Upper lobe of left lung (tissue), 6 donors: ENCODE measurements at regions not wholly inside any gene's neighbourhood (a gene's known extent, or its start where the extent isn't known, plus 50 kb on each side); places are given as distances from the start of the nearest gene placed in this dataset.

Source experiments
- ATAC-seq, 2 donors: fragments of 200-7000 bp; cut with Tn5 transposase; one replicate each; pipeline ENCODE4 v1.9.1; 2022; ENCODE audit warnings: mild to moderate bottlenecking in 2 of 2, moderate library complexity in 2 of 2; ENCODE audit not compliant: low FRiP score in 2 of 2
- DNase-seq, 2 donors: peaks; one replicate each; pipeline ENCODE4 v3.0.0-alpha.2; 2019 to 2020
- H3K27ac ChIP-seq, 4 donors: fragments of 200-600 bp; sonication (generic); one replicate each; pipeline ENCODE4 v1.5.1; 2016 to 2019
- H3K27me3 ChIP-seq, 4 donors: fragments of 200-600 bp; sonication (generic); one replicate each; pipeline ENCODE4 v1.5.1; 2017 to 2019
- H3K36me3 ChIP-seq, 4 donors: fragments of 200-600 bp; sonication (generic); one replicate each; pipeline ENCODE4 v1.5.1; 2016 to 2019
- H3K4me1 ChIP-seq, 4 donors: fragments of 200-600 bp; sonication (generic); one replicate each; pipeline ENCODE4 v1.5.1; 2018 to 2019
- H3K4me3 ChIP-seq, 4 donors: fragments of 200-600 bp; sonication (generic); one replicate each; pipeline ENCODE4 v1.5.1; 2017 to 2019; ENCODE audit warnings: mild to moderate bottlenecking in 2 of 4, moderate library complexity in 1 of 4
- H3K9me3 ChIP-seq, 4 donors: fragments of 200-600 bp; sonication (generic); one replicate each; pipeline ENCODE4 v1.5.1; 2018 to 2019
- EP300 ChIP-seq, 4 donors: sonication (generic); formaldehyde crosslinking; IDR thresholded peaks; one replicate each; pipeline ENCODE4 v1.5.1; 2017; ENCODE audit warnings: antibody characterized with exemption in 4 of 4, control low read depth in 2 of 4
- POLR2A ChIP-seq, 4 donors: fragments of 450-650 bp; IDR thresholded peaks; one replicate each; pipeline ENCODE4 v1.5.1; 2016 to 2017; ENCODE audit warnings: antibody characterized with exemption in 4 of 4, mild to moderate bottlenecking in 2 of 4
- POLR2AphosphoS5 ChIP-seq, 2 donors: sonication (generic); formaldehyde crosslinking; IDR thresholded peaks; one replicate each; pipeline ENCODE4 v1.5.1; 2017; ENCODE audit warnings: antibody characterized with exemption in 2 of 2
- WGBS, 2 donors: methylation state at CpG; one replicate each; pipeline ENCODE4 v1.1.5; 2017 to 2018; 5-methylcytosine and 5-hydroxymethylcytosine counted together
- TF ChIP-seq, protein P1 (sequence below), 6 experiments: fragments of 450-650 bp in 4 of 6; fragments of 200-600 bp in 2 of 6; sonication (generic) in 2 of 6; IDR thresholded peaks; one replicate each; pipeline ENCODE4 v1.5.1; 2016 to 2019; ENCODE audit warnings: antibody characterized with exemption in 6 of 6
- donor health status: DM: no; HTN: no; CAD: no; lungs with moderate emphysema.
- donor health status: DM: no; HTN: yes; CAD: no; lungs with severe emphysema.

DNA sequence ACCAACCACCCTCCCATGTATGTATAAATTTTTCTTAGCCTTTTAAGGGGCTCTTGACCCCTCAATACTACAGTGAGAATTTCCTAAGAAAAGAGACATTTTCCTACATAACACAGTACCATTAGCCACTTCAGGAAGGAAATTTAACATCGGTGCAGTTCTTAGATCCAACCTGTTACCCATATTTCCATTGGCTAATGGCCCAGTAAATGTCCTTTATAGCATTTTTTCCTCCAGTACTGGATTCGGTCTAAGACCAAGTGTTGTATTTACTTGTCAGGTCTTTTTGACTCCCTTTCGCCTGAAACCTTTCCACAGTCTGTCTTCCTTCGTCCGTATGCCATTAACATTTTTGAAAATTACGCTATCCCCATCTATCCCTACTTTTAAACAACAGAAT is 173.4 kb upstream of the PMEPA1 start:
- Histone ChIP-seq H3K36me3 (no peaks in the 10 kb centered on the region), H3K9me3 (no peaks in the 10 kb centered on the region), H3K4me1 (no peaks in the 10 kb centered on the region), H3K27ac (no peak overlapping the region), H3K4me3 (no peak overlapping the region), H3K27me3 (no peaks in the 10 kb centered on the region)
- WGBS, 2 donors: 84 to 86% methylated on average over 6 of the region's 6 CpGs
- TF ChIP-seq, protein P1, sequence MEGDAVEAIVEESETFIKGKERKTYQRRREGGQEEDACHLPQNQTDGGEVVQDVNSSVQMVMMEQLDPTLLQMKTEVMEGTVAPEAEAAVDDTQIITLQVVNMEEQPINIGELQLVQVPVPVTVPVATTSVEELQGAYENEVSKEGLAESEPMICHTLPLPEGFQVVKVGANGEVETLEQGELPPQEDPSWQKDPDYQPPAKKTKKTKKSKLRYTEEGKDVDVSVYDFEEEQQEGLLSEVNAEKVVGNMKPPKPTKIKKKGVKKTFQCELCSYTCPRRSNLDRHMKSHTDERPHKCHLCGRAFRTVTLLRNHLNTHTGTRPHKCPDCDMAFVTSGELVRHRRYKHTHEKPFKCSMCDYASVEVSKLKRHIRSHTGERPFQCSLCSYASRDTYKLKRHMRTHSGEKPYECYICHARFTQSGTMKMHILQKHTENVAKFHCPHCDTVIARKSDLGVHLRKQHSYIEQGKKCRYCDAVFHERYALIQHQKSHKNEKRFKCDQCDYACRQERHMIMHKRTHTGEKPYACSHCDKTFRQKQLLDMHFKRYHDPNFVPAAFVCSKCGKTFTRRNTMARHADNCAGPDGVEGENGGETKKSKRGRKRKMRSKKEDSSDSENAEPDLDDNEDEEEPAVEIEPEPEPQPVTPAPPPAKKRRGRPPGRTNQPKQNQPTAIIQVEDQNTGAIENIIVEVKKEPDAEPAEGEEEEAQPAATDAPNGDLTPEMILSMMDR (IDR thresholded peaks at IDR 0.05): no peak
- TF ChIP-seq POLR2AphosphoS5 (IDR thresholded peaks at IDR 0.05) (no peak), EP300 (IDR thresholded peaks at IDR 0.05) (no peak), POLR2A (IDR thresholded peaks at IDR 0.05) (no peak)
- ATAC-seq (no peak), DNase-seq (no peak)

DNA sequence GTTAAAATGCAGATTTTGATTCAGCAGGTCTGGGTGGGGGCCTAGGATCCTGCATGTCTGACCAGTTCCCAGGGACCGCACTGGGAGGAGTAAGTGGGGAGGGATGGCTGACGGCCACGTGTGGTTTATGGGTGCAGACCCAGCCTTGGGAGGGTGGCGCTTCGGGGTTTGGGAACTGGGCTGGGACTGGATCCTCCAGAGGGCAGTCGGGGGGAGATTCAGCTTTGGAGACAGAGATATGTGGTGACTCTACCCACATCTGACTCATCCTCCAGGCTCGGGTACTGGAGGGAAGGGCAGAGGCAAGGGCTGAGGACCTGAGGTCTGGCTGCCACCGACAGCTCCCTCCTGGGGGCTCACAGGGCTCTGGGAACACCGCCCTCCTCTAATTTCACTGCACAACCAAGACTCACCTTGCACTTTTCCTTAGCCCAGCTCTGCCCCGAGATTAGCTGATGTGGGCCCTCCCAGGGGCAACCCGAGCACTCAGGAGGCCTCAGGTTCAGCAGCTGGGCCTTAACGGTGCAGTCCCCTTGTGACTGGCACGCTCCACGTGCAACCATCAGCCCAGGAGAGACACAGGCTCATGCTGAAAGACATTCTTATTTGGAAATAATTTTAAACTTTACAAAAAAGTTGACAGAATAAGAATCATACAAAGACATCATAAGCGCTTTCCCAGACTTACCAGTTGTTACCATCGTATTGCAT is 172.8 kb upstream of the PMEPA1 start:
- TF ChIP-seq, protein P1 (IDR thresholded peaks at IDR 0.05): no peak
- TF ChIP-seq POLR2A (IDR thresholded peaks at IDR 0.05) (no peak), POLR2AphosphoS5 (IDR thresholded peaks at IDR 0.05) (no peak), EP300 (IDR thresholded peaks at IDR 0.05) (no peak)
- H3K27ac ChIP-seq: no peak overlapping the region
- H3K4me3 ChIP-seq: no peak overlapping the region
- no peaks in the 10 kb centered on the region for H3K36me3 ChIP-seq
- no peaks in the 10 kb centered on the region for H3K27me3 ChIP-seq
- ATAC-seq (no peak), DNase-seq (peak in 1 of 2 donors; percentile 15)
- H3K9me3 ChIP-seq: no peaks in the 10 kb centered on the region
- H3K4me1 ChIP-seq: no peaks in the 10 kb centered on the region
- 86 to 87% methylated on average over 16 of the region's 16 CpGs for WGBS, 2 donors

DNA sequence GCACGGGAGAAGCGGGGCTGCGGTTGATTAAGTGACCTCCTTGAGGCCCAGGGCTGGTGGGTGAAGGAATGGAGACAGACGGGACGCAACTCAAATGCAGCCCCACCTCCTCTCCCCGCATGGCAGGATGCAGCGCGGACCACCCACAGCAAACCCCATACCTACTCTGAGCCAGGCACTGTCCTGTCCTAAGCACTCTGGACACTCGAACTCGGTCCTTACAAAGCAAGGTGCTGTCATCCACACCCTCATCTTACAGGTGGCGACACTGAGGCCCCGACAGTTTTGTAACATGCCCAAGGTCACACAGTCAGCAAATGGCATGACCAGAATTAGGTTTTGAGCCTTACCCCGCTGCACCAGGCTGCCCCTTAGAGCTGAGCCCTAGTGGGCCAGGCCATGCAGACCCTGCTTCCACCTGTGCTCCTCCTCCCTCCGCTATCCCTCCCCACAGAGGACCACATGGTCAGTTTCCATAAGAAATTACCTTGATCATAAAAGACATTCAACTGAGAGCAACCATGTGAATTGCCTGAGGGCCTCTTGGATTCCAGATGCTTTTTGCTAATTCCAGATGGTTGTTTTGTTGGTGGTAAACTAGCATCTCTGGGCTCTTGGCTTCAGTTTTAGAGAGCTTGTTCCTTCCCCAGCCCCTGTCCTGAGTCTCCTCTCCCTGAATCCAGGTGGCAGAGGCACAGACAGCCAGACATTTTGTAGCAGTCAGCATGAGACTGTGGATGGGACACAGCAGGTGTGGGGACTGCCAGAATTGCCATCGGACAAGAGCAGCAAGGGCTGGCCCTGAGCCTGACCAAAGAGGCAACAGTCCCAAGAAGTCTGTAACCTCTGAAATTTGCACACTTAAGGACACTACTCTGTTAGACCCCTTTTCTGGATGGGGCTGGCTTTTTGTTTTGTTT is 171.9 kb upstream of the PMEPA1 start:
- Histone ChIP-seq H3K4me1 (no peaks in the 10 kb centered on the region), H3K4me3 (no peak overlapping the region), H3K27ac (no peak overlapping the region), H3K9me3 (no peaks in the 10 kb centered on the region), H3K36me3 (no peaks in the 10 kb centered on the region), H3K27me3 (no peaks in the 10 kb centered on the region)
- no peak for ATAC-seq
- WGBS, 2 donors: 90 to 92% methylated on average over 14 to 15 of the region's 15 CpGs
- peak in 1 of 2 donors; percentile 16 for DNase-seq
- TF ChIP-seq EP300 (IDR thresholded peaks at IDR 0.05) (no peak), POLR2AphosphoS5 (IDR thresholded peaks at IDR 0.05) (no peak), POLR2A (IDR thresholded peaks at IDR 0.05) (no peak)
- TF ChIP-seq, protein P1 (IDR thresholded peaks at IDR 0.05): no peak

DNA sequence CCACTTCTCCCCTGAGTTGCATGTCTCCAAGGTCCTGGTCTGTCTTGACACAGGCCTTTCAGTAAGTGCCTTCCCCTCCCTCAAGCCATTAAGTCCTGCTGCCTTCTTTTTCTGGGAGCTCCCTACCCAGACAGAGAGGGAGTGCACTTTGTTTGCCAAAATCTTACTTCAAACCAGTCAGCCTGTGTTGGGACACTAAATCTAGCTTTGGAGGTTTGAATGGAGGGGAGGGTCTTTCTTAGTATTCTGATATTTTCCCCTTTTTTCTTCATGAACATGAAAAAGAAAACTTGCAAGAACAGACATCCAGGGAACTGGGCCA is 170.7 kb upstream of the PMEPA1 start:
- DNase-seq (no peak), ATAC-seq (peak in 1 of 2 donors; percentile 30)
- no peaks in the 10 kb centered on the region for H3K27me3 ChIP-seq
- no peak overlapping the region for H3K4me3 ChIP-seq
- H3K27ac ChIP-seq: no peak overlapping the region
- H3K36me3 ChIP-seq: no peaks in the 10 kb centered on the region
- no peaks in the 10 kb centered on the region for H3K4me1 ChIP-seq
- H3K9me3 ChIP-seq: no peaks in the 10 kb centered on the region
- no peak for TF ChIP-seq EP300 (IDR thresholded peaks at IDR 0.05)
- no peak for TF ChIP-seq POLR2A (IDR thresholded peaks at IDR 0.05)
- TF ChIP-seq, protein P1 (IDR thresholded peaks at IDR 0.05): no peak
- TF ChIP-seq POLR2AphosphoS5 (IDR thresholded peaks at IDR 0.05): no peak
